ENCODE measurements at regions not wholly inside any gene's neighbourhood (a gene's known extent, or its start where the extent isn't known, plus 50 kb on each side); places are given as distances from the start of the nearest gene placed in this dataset.

GRCh38 chr16:64339052-64339770 is 782.7 kb downstream of the CDH11 start:
- TF ChIP-seq POLR2A (IDR thresholded peaks at IDR 0.05) (no peak), POLR2AphosphoS5 (IDR thresholded peaks at IDR 0.05; ENCODE audit: insufficient read depth in 1 of 2, low read depth in 1 of 2) (no peak)

All from vagina (tissue), 2 donors.